ENCODE measurements at regions not wholly inside any gene's neighbourhood (a gene's known extent, or its start where the extent isn't known, plus 50 kb on each side); places are given as distances from the start of the nearest gene placed in this dataset.

- no peak for DNase-seq (ENCODE audit: low read depth in 2 of 2, low spot score in 1 of 2)
These were observed 170.6 kb downstream of the METTL4 start for GRCh38 chr18:2400701-2401196.

GRCh38 chr18:2402084-2402483 is 169.2 kb downstream of the METTL4 start:
- no peak for DNase-seq (ENCODE audit: low read depth in 2 of 2, low spot score in 1 of 2)

- DNase-seq (ENCODE audit: low read depth in 2 of 2, low spot score in 1 of 2) = no peak
These were observed 164.8 kb downstream of the METTL4 start for GRCh38 chr18:2406544-2406943.

DNA sequence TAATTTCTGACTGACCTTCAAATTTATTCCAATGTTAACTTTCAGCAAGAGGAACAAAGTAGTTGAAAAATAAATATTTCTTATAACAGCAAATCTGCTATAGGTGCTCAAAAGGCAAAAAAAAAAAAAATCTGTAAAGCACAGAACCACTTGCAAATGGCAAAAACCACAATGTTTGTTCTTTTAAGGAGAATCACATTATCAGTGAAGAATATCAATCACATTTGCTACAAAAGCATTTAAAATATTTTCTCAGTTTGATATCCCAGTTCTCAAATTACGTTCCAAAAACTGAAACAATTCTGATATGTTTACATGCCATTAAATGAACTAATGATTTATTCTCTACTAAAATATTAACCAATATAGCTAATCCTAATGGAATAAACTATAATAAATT is 163.3 kb downstream of the METTL4 start:
- no peak for DNase-seq (ENCODE audit: low read depth in 2 of 2, low spot score in 1 of 2)

DNA sequence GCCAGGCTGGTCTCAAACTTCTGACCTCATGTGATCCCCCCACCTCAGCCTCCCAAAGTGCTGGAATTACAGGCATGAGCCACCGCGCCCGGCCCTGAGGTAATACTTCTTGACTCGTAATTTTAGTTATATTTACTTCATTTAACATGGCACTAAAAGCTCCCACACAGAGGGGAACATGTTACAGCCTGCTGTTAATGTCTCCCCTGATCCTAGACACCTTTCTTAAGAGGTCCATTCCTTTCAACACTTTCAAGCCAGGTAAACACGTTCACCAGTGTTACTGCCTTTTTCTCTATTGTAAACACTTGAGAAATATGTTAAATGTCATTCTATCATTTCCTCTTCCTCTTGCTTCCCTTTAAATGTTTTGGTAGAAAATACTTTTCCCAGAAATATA is 161.4 kb downstream of the METTL4 start:
- no peak for DNase-seq (ENCODE audit: low read depth in 2 of 2, low spot score in 1 of 2)

- no peak for DNase-seq (ENCODE audit: low read depth in 2 of 2, low spot score in 1 of 2)
These were observed 160.6 kb downstream of the METTL4 start for GRCh38 chr18:2410688-2411087.

DNA sequence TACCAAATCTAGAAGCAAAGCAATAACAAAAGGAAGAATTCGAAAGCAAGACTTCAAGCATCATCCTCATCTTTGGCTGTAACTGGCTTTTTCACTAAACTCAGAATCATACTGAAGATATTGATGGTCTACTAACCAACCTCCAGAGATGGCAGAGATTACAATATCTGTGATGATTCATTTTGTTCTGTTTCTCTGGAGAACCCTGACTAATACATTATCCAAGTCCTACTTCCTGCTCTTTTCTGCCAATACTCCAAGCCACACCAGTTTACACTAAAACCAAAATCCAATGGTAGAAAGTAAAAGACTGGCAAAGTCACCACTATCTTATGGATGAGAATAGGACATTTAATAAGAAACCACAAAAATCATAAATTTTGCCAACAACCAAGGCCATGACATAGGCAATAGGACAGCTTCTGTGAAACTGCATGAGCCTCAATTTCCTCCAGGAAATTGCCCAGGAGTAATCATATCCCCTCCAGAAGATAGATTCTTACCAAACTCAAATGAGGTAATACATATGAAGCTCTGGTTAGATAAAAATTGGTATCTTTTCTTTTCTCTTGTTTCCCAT is 159.8 kb downstream of the METTL4 start:
- no peak for DNase-seq (ENCODE audit: low read depth in 2 of 2, low spot score in 1 of 2)

GRCh38 chr18:2412281-2412680 is 159.0 kb downstream of the METTL4 start:
- no peak for DNase-seq (ENCODE audit: low read depth in 2 of 2, low spot score in 1 of 2)

- DNase-seq (ENCODE audit: low read depth in 2 of 2, low spot score in 1 of 2) = no peak
These were observed 158.1 kb downstream of the METTL4 start for GRCh38 chr18:2412996-2413751.

DNA sequence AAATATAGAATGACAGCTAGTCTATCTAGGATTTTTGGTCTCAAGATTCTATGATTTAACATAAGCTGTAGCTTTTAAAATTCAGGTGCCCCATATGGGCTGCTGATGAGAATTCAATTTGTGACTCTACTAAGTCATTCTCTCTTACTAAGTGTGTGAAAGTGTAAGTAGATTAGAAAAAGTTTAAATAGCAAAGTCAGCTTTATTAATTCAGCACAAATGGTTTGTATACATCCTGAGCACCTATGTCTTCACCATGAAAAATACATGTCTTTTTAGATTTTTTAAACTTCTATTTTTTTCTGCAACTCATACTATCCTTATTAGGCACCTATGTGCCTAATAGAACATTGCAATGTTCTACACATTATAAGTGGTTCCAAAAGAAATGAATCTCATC is 157.1 kb downstream of the METTL4 start:
- DNase-seq (ENCODE audit: low read depth in 2 of 2, low spot score in 1 of 2) = no peak

DNA sequence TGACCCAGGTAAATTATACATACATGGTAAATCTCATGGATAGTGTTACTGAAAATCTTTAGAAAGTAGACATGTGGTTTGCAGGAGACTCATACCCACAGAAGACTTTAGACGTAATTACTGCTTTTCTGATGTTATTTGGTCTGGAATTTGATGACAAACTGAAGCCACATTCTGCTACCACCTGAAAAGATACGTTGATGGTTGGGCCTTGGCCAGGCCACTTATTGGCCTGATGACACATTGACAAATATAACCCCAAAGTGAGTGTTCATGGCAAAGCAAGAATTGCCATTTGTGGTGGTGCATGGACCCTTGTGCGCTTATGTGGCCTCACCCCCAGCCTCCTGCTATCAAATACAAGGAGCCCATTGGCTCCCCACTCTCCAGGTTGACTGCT is 155.6 kb downstream of the METTL4 start:
- DNase-seq (ENCODE audit: low read depth in 2 of 2, low spot score in 1 of 2) = no peak

DNA sequence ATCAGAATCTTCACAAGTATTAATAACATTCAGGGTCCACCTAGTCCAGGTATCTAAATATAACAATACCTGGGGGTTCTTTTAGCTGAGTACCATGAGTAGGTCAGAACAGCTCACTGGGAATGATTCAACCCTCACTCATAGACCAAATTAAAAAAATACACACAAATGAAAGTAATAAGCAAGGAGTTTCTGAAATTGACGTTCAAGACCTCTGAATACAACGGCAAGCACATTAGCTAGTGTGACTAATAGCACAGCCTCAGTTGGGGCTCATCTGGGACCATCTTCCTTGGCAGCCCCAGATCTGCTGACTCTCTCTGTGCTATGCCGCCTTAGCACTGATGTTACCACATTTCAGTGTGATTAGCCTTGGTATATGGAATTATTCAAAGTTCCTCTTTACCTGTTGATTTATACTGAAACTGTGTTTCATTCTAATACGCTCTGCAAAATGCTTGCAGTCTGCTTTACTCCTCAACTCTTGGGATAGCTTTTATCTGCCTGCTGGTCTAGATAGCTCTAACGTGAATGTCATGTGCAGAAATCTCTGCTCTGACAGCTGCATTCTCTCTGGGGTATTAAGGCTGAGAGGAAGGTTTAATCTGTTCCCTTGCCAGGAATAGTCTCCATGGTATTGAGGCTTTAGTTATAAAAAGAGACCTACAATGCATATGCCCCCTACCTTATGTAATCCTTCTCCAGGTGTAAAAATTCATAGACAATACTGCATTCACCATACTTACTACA is 153.3 kb downstream of the METTL4 start:
- DNase-seq (ENCODE audit: low read depth in 2 of 2, low spot score in 1 of 2) = no peak

DNA sequence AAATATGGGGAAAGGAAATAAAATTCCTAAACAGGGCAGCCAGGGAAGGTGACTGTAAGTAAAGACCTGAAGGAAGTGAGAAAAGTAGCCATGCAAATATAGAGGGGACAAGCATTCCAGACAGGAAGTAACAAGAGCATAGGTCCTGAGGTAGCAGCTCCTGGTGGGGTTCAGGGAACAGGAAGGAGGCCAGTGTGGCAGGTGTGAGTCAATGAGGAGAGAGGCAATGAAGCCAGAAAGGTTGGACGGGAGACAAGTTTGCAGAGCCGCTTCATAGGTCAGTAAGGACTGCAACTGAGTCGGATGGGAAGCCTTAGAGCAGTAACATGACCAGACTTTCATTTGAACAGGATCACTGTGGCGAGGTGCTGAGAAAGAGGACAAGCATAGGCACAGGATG is 150.9 kb downstream of the METTL4 start:
- no peak for DNase-seq (ENCODE audit: low read depth in 2 of 2, low spot score in 1 of 2)

- no peak for DNase-seq (ENCODE audit: low read depth in 2 of 2, low spot score in 1 of 2)
These were observed 147.5 kb downstream of the METTL4 start for GRCh38 chr18:2423761-2424160.

DNA sequence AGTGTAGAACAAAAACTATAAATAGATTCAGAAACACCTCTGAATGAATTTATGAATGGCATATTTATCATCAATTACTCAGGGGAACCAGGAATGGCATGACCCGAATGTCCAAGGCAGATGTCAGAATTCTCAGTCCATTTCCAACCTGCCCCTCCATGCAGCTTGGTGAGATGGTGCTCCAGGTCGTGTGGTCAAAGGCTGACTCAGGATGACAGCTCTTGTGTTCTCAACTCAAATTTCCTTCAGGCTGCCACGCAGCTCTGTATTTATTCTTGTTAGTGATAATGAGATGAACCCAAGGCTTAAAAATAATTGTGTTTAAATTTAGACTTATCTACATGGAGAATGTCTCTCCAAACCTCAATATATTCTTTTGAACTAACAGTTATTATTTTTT is 146.9 kb downstream of the METTL4 start:
- no peak for DNase-seq (ENCODE audit: low read depth in 2 of 2, low spot score in 1 of 2)

- no peak for DNase-seq (ENCODE audit: low read depth in 2 of 2, low spot score in 1 of 2)
These were observed 145.6 kb downstream of the METTL4 start for GRCh38 chr18:2425426-2426317.

DNA sequence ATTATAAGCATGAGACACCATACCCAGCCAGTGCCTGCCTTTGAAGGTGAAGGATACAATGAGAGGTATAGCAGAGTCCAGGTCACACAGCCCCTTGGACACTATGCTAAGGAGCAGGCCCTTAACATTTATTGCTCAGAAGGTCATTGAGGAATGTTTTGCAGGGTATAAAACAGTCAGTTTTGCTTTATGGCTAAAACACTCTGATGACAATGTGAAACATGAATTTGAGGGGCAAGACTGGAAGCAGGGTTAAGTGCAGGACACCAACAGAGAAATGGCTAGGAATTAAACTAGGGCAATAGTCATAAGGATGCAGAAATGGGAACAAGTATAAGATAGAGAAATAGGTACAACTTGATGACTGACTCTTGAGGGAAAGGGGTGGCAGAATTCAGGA is 141.1 kb downstream of the METTL4 start:
- no peak for DNase-seq (ENCODE audit: low read depth in 2 of 2, low spot score in 1 of 2)

GRCh38 chr18:2431806-2432205 is 139.5 kb downstream of the METTL4 start:
- DNase-seq (ENCODE audit: low read depth in 2 of 2, low spot score in 1 of 2) = no peak

- DNase-seq (ENCODE audit: low read depth in 2 of 2, low spot score in 1 of 2) = no peak
These were observed 137.9 kb downstream of the METTL4 start for GRCh38 chr18:2433366-2433765.

DNA sequence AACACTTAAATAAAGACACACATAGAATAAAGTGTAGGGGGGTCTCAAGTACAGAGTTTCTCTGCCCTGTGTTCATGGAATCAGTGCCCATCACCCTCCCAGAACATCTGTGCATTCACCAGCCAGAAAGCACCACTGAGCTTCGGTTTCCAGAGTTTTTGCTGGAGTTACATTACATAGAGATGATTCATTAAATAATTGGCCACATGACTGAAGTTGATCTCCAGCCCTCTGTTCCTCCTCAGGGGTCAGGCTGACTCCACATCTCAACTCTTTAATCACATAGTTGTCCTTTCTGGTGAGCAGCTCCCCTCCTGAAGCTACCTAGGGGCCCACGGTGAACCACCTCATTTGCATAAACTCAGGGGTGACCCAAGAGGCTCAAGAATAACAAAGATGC is 129.8 kb downstream of the METTL4 start:
- DNase-seq (ENCODE audit: low read depth in 2 of 2, low spot score in 1 of 2) = no peak

- DNase-seq (ENCODE audit: low read depth in 2 of 2, low spot score in 1 of 2) = no peak
These were observed 129.3 kb downstream of the METTL4 start for GRCh38 chr18:2442006-2442405.

All from stimulated activated CD8-positive, alpha-beta memory T cell treated with anti-CD3 and anti-CD28 coated beads, Interleukin-4, amount 100 ng/mL, for 4 hours (primary cell).